ENCODE measurements at regions not wholly inside any gene's neighbourhood (a gene's known extent, or its start where the extent isn't known, plus 50 kb on each side); places are given as distances from the start of the nearest gene placed in this dataset.
"Not testable (repeated sequence)": the region's sequence is repeated elsewhere in the genome, so short reads cannot be mapped to it uniquely, and the experiment has no call there.

DNA sequence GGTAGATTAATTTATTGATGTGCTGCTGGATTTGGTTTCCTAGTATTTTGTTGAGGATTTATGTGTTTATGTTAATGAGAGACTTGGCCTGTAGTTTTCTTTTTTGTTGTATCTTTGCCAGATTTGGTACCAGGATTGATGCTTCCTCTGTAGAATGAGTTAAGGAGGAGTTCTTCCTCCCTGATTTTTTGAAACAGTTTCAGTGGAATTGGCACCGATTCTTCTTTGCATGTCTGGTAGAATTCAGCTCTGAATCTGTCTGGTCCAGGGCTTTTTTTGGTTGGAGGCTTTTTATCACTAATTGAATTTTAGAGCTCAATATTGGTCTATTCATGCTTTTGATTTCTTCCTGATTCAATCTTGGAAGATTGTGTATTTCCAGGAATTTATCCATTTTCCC is 174.0 kb upstream of the NDST4 start:
- DNase-seq = no peak

DNA sequence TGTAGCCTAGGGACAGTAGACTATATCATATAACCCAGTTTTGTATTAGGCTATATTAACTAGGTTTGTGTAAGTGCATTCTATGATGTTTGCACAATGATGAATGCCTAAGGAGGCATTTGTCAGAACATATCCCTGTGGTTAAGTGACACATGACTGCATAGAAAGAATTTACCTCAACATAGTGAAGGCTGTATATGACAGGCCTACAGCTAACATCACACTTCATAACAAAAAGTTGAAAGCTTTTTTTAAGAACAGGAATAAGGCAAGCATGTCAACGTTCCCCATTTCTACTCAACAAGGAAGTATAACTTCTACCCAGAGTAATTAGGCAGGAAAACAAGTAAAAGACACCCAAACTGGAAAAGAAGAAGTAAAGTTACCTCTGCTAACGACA is 165.9 kb upstream of the NDST4 start:
- DNase-seq = no peak

GRCh38 chr4:115278830-115279229 is 165.4 kb upstream of the NDST4 start:
- DNase-seq = no peak

DNA sequence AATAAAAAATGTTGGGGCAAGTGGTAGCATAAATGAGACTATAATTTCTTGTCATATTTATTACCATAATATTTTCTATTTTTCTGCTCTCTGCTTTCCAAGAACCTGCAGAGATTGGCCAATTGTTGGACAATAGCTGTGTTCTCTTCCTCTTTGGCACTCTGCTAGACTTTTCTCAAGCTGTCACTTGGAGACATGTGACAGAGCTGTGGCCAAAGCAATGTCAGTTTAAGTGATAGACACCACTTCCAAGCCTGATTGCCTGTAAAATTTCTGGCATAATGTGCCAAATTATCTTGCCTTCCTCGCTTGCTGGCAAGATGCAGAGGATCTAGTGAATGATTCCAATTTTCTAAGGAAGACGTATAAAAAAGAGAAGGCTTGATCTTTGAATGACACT is 162.2 kb upstream of the NDST4 start:
- DNase-seq = no peak

GRCh38 chr4:115274545-115274944 is 161.1 kb upstream of the NDST4 start:
- no peak for DNase-seq

DNA sequence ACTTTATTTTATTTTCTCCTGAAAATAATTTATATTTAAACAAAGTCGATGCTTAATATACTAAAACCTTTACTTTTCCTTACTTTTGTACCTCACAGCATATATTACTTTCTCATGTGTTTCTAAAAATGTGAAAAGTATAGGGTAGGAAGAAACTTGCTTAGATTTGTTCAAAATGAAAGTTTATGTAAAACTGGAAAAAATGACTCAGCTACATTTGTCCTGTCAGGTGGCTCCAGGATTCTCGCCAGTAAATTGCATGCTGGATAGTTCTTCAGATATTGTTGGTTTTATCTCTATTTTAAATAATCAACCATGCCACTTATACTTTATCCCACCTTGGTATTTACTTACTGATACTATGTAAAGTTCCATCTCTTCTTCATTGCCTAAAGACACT is 159.2 kb upstream of the NDST4 start:
- no peak for DNase-seq

DNA sequence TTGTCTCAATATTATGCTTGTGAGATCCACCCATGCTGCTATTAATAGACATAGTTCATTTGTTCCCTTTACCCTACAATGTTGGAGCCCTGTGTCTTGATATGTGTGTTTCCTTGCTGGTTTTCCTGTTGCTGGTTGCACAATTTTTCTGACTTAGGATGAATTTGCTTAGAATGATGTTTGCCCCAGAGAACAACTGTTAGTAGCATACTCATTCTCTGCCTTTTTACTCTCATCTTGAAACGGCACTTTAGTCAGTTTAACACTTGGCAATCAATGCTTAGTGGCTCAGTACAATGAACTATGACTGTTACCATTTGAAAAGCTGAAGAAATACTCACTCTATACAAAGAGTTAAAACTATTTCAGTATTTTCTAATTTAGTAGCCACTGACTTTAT is 158.8 kb upstream of the NDST4 start:
- DNase-seq = no peak

DNA sequence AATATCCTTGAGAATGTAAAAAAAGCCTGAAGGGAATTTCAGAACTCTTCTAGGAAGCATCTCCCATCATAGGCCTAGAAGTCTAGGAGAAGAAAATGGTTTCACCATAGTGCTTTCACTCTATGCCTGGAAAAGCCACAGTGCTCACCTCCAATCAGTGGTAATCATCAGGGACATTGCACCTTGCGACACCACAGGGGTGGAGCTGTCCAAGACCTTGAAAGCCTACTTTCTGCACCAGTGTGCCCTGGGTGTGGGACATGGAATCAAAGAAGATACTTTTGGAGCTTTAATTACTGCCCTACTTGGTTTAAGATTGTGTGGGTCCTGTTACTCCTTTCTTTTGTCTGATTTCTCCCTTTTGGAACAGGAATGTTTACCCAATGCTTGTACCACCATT is 146.8 kb upstream of the NDST4 start:
- DNase-seq = no peak

DNA sequence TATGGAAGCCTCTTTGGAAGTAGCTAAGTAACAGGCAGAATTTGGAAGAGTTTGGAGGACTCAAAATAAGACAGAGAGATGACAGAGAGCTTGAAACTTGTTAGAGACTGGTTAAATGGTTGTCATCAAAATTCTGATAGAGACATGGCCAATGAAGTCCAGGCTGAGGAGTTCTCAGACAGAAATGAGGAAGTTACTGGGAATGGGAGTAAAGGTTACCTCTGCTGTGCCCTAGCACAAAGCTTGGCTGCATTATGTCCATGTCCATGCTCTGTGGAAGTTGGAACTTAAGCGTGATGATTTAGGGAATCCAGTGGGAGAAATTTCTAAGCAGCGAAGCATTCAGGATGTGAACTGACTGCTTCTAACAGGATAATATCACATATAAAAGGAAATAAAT is 146.2 kb upstream of the NDST4 start:
- DNase-seq = no peak

GRCh38 chr4:115249808-115250207 is 136.4 kb upstream of the NDST4 start:
- DNase-seq = no peak

- DNase-seq = no peak
These were observed 121.1 kb upstream of the NDST4 start for GRCh38 chr4:115234405-115235093.

DNA sequence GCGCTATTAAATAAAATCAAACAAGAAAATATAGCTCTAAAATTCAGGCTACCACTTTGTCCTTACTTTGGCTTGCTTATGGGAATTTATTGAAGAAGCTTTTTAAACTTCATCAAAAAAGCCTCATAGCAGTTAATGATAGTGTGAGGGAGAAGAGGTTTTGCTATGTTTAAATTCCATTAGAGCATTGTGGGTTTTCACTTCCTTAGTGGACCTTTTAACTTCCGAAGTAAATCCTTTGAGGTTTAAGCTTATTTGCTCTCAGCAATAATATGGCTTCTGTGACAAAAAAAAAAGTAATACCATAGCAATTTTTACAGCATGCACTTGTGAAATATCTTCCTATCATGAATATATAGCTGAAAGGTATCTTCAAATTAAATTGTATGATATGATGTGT is 120.2 kb upstream of the NDST4 start:
- no peak for DNase-seq

DNA sequence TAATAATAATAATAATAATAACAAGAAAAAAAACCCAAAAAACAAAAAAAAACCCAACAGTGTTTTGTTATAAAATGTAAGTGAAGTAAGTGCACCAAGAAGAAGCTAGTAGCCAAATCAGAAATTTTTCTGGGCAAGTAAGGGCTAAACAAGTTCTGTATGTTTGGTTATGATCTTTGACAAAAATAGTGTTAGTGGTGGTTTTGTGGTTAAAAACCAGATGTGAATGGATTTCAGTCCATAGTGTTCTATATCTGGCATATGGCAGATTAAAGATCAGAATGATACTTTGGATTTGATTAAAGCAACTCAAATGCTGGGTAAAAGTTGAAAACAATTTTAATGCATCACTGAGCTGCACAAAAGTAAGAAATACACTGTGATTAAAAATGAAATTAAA is 116.5 kb upstream of the NDST4 start:
- no peak for DNase-seq

DNA sequence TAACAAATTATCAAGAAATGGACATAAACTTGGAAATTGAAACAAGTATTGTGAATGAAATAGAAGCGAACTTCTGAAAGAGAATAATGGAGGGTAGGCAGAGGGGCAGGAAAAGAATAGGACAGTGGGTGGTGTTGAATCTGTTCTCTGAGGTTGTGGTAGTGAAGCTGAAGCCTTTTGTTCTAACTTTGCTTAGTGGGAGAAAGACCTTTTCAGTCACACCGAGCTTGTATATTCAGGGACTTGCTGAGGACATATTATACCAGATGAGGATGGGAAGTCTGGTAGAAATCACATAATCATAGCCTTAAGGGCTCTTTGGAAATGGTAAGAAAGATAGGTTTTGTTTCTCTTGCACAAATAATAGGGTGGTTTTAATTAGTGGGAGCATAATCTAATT is 115.4 kb upstream of the NDST4 start:
- DNase-seq = no peak

DNA sequence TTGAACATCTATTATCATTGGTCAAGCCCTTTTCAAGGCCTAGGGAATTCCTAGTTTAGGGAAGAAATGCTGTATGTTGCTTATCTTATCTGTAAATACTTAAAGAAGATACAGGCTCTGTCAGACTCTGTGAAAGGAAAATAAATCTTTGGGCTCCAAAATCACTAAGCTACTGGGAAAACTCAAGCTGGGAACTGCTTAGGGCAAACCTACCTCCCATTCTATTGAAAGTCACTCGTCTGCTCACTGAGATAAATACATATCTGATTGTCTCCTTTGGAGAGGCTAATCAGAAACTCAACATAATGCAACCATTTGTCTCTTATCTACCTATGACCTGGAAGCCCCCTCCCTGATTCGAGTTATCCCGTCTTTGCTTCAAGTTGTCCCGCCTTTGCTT is 108.6 kb upstream of the NDST4 start:
- DNase-seq = no peak

GRCh38 chr4:115219862-115220261 is 106.4 kb upstream of the NDST4 start:
- DNase-seq = no peak

DNA sequence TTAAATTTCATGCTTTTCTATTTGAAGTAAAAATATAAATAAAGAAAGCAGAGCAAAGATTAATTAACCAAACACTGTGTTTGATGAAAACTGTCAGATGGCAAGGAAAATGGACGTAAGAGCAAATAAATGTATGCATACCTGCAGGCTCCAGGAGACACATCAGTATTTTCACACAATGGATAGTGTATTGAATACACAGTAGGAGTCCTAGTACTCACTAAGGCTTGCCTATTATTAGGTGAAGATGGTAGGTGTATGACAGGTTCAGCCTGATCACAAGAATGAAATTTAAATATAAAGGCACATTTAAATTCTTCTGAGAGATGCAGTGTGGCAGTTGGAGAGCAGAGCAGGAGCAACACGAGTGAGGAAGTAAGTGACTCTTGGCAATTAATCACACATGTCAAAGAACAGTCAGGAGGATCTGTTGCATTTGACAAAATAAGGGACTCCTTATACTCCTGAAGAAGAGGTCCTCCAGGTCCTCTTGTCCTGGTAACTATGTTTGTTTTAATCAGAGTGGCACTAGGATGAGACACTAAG is 106.0 kb upstream of the NDST4 start:
- DNase-seq = no peak

DNA sequence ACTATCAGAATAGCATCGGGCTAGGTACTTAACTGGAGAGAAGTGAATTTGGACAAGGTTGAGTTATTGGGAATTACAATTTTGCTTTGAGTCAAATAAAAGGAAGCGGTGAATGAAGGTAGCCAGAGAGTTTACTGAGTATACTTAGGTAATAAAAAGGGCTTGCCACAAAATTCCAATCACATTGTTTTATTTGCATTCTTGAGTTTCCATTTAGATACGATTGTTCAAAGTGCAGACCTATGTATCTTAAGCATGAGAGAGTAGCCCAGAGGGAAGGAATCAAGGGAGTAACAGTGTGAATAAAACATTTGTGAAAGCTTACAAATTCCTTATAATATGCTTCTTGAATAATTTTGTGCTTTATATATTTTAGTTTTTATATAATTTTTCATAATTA is 102.5 kb upstream of the NDST4 start:
- no peak for DNase-seq

DNA sequence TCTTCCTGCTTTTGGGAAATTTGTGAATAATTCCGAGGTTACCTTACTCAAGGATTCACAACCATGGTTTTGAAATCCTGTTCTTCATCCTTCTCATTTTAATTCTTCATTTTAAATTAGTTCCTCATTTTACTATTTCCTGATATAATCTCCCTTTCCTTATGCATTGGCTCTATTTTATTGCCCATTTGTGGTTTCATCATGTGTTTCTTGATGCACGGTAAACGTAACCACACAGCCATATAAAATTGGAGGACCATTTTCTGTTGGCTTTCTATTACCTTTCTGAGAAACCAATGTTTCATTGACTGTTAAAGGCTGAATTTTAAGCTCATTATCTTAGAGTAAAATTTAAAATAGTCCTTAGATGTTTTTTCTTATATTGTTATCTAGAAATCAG is 100.3 kb upstream of the NDST4 start:
- no peak for DNase-seq

DNA sequence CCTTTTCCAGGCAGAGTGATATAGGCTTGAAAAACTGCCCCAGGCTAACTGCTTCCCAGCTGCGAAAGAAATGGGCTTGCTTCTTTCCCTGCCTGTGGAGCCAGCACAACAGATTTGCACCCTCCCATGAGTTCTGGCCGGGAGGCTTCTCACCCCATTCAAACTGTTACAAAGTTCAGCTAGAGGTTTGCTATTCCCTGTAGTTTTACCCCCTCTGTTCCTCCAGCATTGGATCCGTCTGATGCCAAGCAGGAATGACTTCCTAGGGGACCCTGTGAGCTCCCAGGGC is 87.6 kb upstream of the NDST4 start:
- DNase-seq = no peak

GRCh38 chr4:115200201-115201041 is 87.0 kb upstream of the NDST4 start:
- DNase-seq = not testable (repeated sequence)

DNA sequence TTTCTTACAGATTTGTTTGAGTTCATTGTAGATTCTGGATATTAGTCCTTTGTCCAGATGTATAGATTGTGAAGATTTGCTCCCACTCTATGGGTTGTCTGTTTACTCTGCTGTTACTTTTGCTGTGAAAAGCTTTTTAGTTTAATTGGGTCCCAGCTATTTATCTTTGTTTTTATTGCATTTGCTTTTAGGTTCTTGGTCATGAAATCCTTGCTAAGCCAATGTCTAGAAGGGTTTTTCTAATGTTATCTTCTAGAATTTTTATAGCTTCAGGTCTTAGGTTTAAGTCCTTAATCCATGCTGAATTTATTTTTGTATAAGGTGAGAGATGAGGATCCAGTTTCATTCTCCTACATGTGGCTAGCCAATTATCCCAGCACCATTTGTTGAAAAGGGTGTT is 81.2 kb upstream of the NDST4 start:
- DNase-seq = not testable (repeated sequence)

DNA sequence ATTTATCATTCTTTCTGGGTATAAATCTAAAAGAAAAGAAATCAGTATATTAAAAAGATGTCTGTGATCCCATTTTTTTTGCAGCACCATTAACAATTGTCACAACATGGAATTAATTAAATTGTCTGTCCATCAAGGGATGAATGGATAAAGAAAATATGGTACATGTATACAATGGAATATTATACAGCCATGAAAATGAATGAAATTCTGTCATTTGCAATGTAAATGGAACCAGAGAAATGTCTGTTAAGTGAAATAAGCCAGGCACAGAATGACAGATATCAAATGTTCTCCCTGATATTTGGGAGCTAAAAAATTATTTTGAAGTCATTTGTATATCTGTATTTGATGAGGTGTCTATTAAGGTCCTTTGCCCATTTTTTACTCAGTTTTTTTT is 77.1 kb upstream of the NDST4 start:
- no peak for DNase-seq

- DNase-seq = no peak
These were observed 73.7 kb upstream of the NDST4 start for GRCh38 chr4:115187136-115187535.
